ENCODE measurements at regions not wholly inside any gene's neighbourhood (a gene's known extent, or its start where the extent isn't known, plus 50 kb on each side); places are given as distances from the start of the nearest gene placed in this dataset.

- DNase-seq, result no peak
Observed at GRCh38 chr1:83016354-83016849, 982.5 kb downstream of the TTLL7 start.

GRCh38 chr1:83015163-83015562, 983.8 kb downstream of the TTLL7 start:
- no peak for DNase-seq

- no peak for DNase-seq
Observed at GRCh38 chr1:83012950-83013349, 986.0 kb downstream of the TTLL7 start.

DNA sequence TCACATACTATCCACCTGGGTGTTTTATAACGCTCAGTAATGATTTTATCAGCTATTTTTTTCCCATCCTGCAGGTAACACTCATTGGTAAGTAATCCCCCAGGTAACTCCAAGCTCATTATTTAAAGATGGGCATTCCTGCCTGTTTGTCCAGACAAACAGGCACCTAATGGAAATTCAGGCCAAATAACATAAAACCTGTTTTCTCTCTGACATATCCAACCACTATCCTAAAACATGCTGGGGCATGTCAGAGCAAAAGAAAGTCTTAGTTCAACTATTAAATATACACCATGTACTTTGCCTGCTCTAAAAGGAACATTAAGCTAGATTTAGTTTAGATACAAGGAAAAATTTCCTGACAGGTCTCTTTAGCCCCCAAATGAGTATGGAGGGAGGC, 987.7 kb downstream of the TTLL7 start:
- DNase-seq, result no peak

DNA sequence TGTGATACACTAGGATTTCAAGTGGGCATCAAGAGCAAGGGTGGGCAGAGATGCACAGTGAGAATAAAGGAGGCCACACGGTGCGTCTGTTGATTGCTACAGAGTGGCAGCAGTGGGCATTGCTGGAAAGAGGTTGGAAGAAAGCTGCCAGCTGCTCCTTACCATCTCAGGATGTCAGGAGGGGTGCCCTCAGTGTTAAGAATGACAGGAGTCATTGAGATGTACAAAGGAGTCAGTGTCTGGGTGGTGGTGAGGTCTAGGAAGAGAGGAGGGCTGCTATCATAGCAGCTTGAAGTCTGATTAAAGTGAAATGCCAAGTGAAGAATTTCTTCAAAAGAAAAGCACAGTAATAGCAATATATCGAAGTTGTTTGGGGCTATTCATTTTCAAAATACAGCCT, 992.7 kb downstream of the TTLL7 start:
- no peak for DNase-seq

DNA sequence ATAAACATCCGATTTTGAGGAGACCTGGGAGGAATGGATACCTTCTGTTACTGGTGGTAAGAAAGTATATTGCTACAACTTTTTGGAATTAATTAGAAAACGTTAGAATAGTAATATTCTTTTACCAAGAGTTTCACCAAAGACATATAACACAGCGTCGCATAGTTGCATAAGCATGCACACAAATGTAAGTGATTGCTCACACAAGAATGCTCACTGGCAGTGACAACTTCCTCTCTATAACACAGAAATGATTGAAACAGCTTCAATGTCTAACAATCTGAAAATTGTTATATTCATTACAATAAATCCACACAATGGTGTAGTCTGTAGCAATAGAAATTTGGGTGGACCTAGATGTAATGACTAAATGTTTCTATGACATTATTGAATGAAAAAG, 998.6 kb downstream of the TTLL7 start:
- no peak for DNase-seq

- no peak for DNase-seq
Observed at GRCh38 chr1:82995951-82996350, 1003.0 kb downstream of the TTLL7 start.

DNA sequence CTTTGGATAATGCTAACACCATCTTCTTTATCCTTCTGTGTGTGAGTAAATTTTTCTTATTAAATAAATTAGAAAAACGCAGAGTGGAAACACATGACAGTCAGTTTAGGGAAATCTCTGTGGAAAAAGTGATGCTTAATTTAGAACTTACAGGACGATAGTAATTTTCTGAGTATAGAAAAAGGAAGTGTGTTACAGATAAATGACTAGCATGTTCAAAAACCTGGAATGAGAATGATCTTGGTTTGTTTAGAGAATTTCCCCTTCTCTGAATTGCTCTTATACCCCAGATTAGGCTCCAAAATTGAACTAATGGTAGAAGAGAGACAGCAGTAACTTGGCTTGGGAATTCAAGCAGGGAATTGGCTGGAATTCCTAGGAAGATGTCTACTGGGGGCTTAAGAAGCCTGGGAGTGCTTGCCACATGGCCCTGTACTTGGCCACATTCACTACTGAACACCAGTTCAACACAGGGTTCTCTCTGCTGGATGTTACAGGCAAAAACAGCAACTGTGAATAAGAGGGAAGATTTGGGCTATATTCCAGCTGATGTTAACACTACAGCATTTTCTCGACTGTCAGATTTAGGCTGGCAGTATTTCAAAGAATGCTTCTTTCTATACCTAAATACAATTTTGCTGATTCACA, 1004.2 kb downstream of the TTLL7 start:
- no peak for DNase-seq

DNA sequence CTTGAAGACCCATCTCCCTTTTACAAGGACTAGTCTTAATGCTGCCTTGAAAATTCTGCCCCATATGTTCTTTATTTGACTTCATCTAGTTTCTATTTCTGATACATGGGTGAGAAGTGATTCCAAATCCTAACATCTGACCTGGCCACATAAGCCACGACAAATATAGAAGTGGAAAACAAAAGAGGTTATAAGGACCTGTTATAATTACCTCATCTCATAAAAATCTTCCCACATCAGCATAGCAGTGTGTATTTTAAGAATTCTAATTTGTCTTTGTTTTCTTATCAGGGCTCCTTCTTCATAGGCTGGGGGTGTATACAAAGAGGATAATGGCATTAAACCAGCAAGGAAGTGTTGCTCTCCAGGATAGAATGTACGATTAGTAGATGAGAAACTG, 1007.4 kb downstream of the TTLL7 start:
- no peak for DNase-seq

DNA sequence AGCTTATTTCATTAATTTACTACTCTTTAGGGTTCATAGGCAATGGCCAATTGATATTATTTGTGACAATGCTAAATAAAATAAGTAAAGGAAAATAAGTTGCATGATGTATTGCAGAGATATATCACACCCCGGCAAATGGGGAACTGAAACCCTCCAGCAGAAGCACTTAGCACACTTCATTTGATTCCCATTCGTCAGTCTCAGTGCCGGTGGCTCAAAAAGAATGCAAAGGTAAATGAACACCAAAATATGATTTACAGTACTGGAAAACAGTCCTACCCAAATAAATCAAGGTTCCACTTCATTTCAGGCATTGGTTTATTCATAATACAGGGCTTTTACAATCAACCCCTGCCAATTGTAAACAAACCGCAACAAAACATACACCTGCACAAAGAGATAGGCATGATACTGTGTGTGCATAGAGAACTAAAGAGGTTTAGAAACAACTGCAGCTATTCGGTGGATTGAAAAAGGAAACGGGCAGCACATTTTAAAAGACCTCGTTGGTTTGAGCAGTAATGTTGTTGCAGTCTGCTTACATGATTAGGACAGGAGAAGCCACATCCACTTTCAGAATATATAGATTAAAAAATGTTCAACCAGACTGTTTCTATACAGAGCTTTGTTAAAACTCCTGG, 1019.2 kb downstream of the TTLL7 start:
- DNase-seq, result no peak

- DNase-seq, result no peak
Observed at GRCh38 chr1:82978461-82979324, 1020.2 kb downstream of the TTLL7 start.

GRCh38 chr1:82972841-82973553, 1025.9 kb downstream of the TTLL7 start:
- DNase-seq, result no peak

- DNase-seq, result no peak
Observed at GRCh38 chr1:82969340-82969739, 1029.6 kb downstream of the TTLL7 start.

- DNase-seq, result no peak
Observed at GRCh38 chr1:82962658-82963057, 1036.3 kb downstream of the TTLL7 start.

GRCh38 chr1:82950606-82951200, 1048.2 kb downstream of the TTLL7 start:
- DNase-seq, result no peak

GRCh38 chr1:82948386-82948785, 1050.5 kb downstream of the TTLL7 start:
- no peak for DNase-seq

GRCh38 chr1:82947278-82947677, 1051.7 kb downstream of the TTLL7 start:
- no peak for DNase-seq

- DNase-seq, result no peak
Observed at GRCh38 chr1:82946096-82946605, 1052.8 kb downstream of the TTLL7 start.

DNA sequence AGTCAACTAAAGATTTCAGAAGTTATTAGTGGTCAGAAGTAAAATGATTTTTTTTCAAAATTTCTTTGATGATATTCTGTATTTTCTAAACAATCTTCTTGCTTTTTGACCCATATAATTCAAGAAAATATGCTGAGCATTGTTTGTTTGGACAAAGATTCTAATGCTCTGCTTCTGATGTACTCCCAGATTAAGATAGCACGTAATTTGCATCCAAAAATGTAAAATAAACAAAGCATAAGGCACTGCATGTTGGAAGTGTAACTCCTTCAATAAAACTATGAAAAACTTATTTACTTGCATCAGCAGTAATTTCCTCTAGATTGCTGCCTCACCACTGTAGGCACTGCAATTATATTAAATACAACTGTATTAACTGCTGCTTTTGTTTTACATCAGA, 1054.1 kb downstream of the TTLL7 start:
- no peak for DNase-seq

DNA sequence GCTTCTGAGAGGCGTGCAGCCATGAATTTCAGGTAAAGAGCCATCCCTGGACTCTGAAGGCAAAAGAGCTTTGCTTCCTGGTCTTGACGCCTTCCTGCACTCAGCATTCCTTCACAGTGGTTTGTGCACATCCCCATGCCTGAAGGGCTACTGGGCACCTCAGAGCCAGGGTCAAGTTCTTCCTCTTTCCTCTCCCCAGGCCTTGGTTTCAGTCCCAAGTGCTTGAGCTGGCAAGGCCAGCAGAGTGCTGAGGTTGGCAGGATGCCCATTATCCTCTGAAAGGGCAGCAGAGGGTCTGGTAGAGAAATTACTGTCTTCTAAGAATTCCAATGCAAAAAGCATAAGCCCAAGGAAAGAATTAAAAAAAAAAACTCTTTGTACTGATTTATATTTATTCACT, 1064.9 kb downstream of the TTLL7 start:
- DNase-seq, result no peak

DNA sequence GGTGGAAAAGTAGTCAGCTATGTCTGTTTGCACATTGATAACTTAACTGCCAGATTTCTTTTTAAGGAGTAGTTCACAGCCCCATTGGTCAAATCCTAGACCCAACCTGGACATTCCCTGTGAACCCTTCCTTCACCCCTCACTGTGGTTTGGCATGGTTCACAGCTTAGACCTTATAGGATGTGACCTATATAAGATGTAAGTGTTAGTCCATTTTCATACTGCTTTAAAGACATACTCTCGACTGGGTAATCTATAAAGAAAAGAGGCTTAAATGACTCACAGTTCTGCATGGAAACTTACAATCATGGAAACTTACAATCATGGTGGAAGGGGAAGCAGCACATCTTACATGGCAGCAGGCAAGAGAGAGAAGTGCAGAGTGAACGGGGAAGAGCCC, 1066.2 kb downstream of the TTLL7 start:
- no peak for DNase-seq

- no peak for DNase-seq
Observed at GRCh38 chr1:82932207-82932606, 1066.7 kb downstream of the TTLL7 start.

GRCh38 chr1:82931006-82931405, 1067.9 kb downstream of the TTLL7 start:
- no peak for DNase-seq
